Tibial nerve (tissue), 4 donors: ENCODE measurements at regions not wholly inside any gene's neighbourhood (a gene's known extent, or its start where the extent isn't known, plus 50 kb on each side); places are given as distances from the start of the nearest gene placed in this dataset.

Experiments
- CTCF ChIP-seq, 5 experiments: fragments of 200-600 bp in 3 of 5; fragments of 450-650 bp in 2 of 5; sonication (generic) in 3 of 5; IDR thresholded peaks; one replicate each; pipeline ENCODE4 v1.5.1; 2016 to 2019; ENCODE audit warnings: antibody characterized with exemption in 5 of 5, mild to moderate bottlenecking in 3 of 5, moderate library complexity in 2 of 5
- EP300 ChIP-seq, 2 donors: sonication (generic); formaldehyde crosslinking; IDR thresholded peaks; one replicate each; pipeline ENCODE4 v1.6.1; 2017; ENCODE audit warnings: antibody characterized with exemption in 2 of 2, mild to moderate bottlenecking in 1 of 2

GRCh38 chr12:92362785-92363184, 217.1 kb upstream of the BTG1 start:
- no peak for TF ChIP-seq CTCF (IDR thresholded peaks at IDR 0.05)
- no peak for TF ChIP-seq EP300 (IDR thresholded peaks at IDR 0.05)
